Breast epithelium (tissue), 3 donors: ENCODE measurements at regions not wholly inside any gene's neighbourhood (a gene's known extent, or its start where the extent isn't known, plus 50 kb on each side); places are given as distances from the start of the nearest gene placed in this dataset.

Experiments used
- POLR2A ChIP-seq: fragments of 450-650 bp; IDR thresholded peaks from one replicate; pipeline ENCODE4 v1.6.1; 2016; ENCODE audit warnings: antibody characterized with exemption, mild to moderate bottlenecking, moderate library complexity
- POLR2AphosphoS5 ChIP-seq, 3 donors: sonication (generic); formaldehyde crosslinking; IDR thresholded peaks; one replicate each; pipeline ENCODE4 v1.6.1; 2017; ENCODE audit warnings: antibody characterized with exemption in 3 of 3
- TF ChIP-seq, protein P1 (sequence below), 3 donors: fragments of 450-650 bp; IDR thresholded peaks; one replicate each; pipeline ENCODE4 v1.5.1; 2016 to 2017; ENCODE audit warnings: antibody characterized with exemption in 3 of 3, mild to moderate bottlenecking in 3 of 3, moderate library complexity in 3 of 3

DNA sequence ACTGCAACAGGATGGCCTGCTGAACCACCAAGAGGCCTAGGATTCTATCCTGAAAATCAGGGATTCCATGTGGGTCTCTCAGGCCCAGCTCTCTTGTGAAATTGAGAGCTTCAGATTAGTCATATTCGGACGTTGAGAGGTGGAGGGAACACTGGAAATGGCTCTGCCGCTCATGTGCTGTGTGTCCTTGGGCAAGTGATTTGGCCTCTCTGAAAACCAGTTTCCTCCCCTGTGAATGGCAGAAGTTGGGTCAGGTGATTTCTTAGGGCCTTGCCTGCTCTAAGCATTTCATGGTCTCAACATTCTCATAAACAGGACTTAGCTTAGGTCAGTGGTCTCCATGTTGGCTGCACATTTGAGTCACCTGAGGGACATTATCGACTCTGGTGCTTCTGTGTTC, 470.1 kb downstream of the PREX1 start:
- TF ChIP-seq, protein P1, sequence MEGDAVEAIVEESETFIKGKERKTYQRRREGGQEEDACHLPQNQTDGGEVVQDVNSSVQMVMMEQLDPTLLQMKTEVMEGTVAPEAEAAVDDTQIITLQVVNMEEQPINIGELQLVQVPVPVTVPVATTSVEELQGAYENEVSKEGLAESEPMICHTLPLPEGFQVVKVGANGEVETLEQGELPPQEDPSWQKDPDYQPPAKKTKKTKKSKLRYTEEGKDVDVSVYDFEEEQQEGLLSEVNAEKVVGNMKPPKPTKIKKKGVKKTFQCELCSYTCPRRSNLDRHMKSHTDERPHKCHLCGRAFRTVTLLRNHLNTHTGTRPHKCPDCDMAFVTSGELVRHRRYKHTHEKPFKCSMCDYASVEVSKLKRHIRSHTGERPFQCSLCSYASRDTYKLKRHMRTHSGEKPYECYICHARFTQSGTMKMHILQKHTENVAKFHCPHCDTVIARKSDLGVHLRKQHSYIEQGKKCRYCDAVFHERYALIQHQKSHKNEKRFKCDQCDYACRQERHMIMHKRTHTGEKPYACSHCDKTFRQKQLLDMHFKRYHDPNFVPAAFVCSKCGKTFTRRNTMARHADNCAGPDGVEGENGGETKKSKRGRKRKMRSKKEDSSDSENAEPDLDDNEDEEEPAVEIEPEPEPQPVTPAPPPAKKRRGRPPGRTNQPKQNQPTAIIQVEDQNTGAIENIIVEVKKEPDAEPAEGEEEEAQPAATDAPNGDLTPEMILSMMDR (IDR thresholded peaks at IDR 0.05): no peak
- no peak for TF ChIP-seq POLR2A
- no peak for TF ChIP-seq POLR2AphosphoS5 (IDR thresholded peaks at IDR 0.05)
